ENCODE measurements at regions not wholly inside any gene's neighbourhood (a gene's known extent, or its start where the extent isn't known, plus 50 kb on each side); places are given as distances from the start of the nearest gene placed in this dataset.

- Histone ChIP-seq H3K4me3 (ENCODE audit: low read depth, low read length) (no peak overlapping the region), H3K36me3 (ENCODE audit: control insufficient read depth, insufficient read depth, low read length) (no peaks in the 10 kb centered on the region), H3K27me3 (ENCODE audit: control insufficient read depth, insufficient read depth, low read length) (no peaks in the 10 kb centered on the region)
- TF ChIP-seq CTCF (IDR thresholded peaks at IDR 0.05; ENCODE audit: insufficient read depth, low read length, poor library complexity, severe bottlenecking), result no peak
- no peak for DNase-seq (ENCODE audit: low read depth)
These were observed 145.1 kb upstream of the ACTBL2 start for GRCh38 chr5:57627661-57628060.

- DNase-seq (ENCODE audit: low read depth), result no peak
- Histone ChIP-seq H3K27me3 (ENCODE audit: control insufficient read depth, insufficient read depth, low read length) (no peaks in the 10 kb centered on the region), H3K4me3 (ENCODE audit: low read depth, low read length) (no peak overlapping the region), H3K36me3 (ENCODE audit: control insufficient read depth, insufficient read depth, low read length) (no peaks in the 10 kb centered on the region)
- TF ChIP-seq CTCF (IDR thresholded peaks at IDR 0.05; ENCODE audit: insufficient read depth, low read length, poor library complexity, severe bottlenecking), result no peak
These were observed 144.1 kb upstream of the ACTBL2 start for GRCh38 chr5:57626703-57627102.

- Histone ChIP-seq H3K27me3 (ENCODE audit: control insufficient read depth, insufficient read depth, low read length) (no peaks in the 10 kb centered on the region), H3K4me3 (ENCODE audit: low read depth, low read length) (no peak overlapping the region), H3K36me3 (ENCODE audit: control insufficient read depth, insufficient read depth, low read length) (no peaks in the 10 kb centered on the region)
- no peak for TF ChIP-seq CTCF (IDR thresholded peaks at IDR 0.05; ENCODE audit: insufficient read depth, low read length, poor library complexity, severe bottlenecking)
- no peak for DNase-seq (ENCODE audit: low read depth)
These were observed 139.0 kb upstream of the ACTBL2 start for GRCh38 chr5:57621624-57622023.

- Histone ChIP-seq H3K4me3 (ENCODE audit: low read depth, low read length) (no peak overlapping the region), H3K36me3 (ENCODE audit: control insufficient read depth, insufficient read depth, low read length) (no peaks in the 10 kb centered on the region), H3K27me3 (ENCODE audit: control insufficient read depth, insufficient read depth, low read length) (no peaks in the 10 kb centered on the region)
- DNase-seq (ENCODE audit: low read depth), result no peak
- no peak for TF ChIP-seq CTCF (IDR thresholded peaks at IDR 0.05; ENCODE audit: insufficient read depth, low read length, poor library complexity, severe bottlenecking)
These were observed 136.3 kb upstream of the ACTBL2 start for GRCh38 chr5:57618767-57619381.

GRCh38 chr5:57613741-57614140, 131.1 kb upstream of the ACTBL2 start:
- TF ChIP-seq CTCF (IDR thresholded peaks at IDR 0.05; ENCODE audit: insufficient read depth, low read length, poor library complexity, severe bottlenecking), result no peak
- no peaks in the 10 kb centered on the region for H3K36me3 ChIP-seq (ENCODE audit: control insufficient read depth, insufficient read depth, low read length)
- DNase-seq (ENCODE audit: low read depth), result no peak
- H3K27me3 ChIP-seq (ENCODE audit: control insufficient read depth, insufficient read depth, low read length), result no peaks in the 10 kb centered on the region
- no peak overlapping the region for H3K4me3 ChIP-seq (ENCODE audit: low read depth, low read length)

- TF ChIP-seq CTCF (IDR thresholded peaks at IDR 0.05; ENCODE audit: insufficient read depth, low read length, poor library complexity, severe bottlenecking), result no peak
- Histone ChIP-seq H3K27me3 (ENCODE audit: control insufficient read depth, insufficient read depth, low read length) (no peaks in the 10 kb centered on the region), H3K36me3 (ENCODE audit: control insufficient read depth, insufficient read depth, low read length) (no peaks in the 10 kb centered on the region), H3K4me3 (ENCODE audit: low read depth, low read length) (no peak overlapping the region)
- DNase-seq (ENCODE audit: low read depth), result no peak
These were observed 128.6 kb upstream of the ACTBL2 start for GRCh38 chr5:57611177-57611576.
